ENCODE measurements at regions not wholly inside any gene's neighbourhood (a gene's known extent, or its start where the extent isn't known, plus 50 kb on each side); places are given as distances from the start of the nearest gene placed in this dataset.

DNA sequence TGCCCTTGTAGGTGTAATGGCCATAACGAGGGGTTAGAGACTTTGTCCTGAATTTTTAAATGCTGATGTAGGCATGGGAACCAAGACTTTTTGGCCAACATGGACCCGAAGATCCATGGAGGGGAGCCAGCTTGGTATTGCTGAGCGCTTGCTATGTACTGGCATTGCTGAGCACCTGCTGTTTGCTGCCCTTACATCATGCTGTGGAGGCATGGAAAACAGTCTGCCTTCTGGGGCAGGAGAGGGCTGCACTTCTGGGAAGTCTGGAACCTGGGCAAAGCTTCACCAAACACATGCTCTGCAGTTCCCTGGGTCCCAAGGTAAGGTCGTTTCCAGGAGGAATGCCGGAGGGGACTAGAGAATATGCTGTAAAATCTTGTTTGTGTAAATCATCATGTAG is 86.3 kb upstream of the CNIH3 start:
- TF ChIP-seq CTCF (IDR thresholded peaks at IDR 0.05) (no peak), POLR2AphosphoS5 (IDR thresholded peaks at IDR 0.05) (no peak), POLR2A (IDR thresholded peaks at IDR 0.05) (no peak), EP300 (IDR thresholded peaks at IDR 0.05) (no peak)
